GM12892 (cell line): ENCODE measurements at regions not wholly inside any gene's neighbourhood (a gene's known extent, or its start where the extent isn't known, plus 50 kb on each side); places are given as distances from the start of the nearest gene placed in this dataset.
"Not testable (repeated sequence)": the region's sequence is repeated elsewhere in the genome, so short reads cannot be mapped to it uniquely, and the experiment has no call there.

ENCODE experiments used
- POLR2A ChIP-seq: IDR thresholded peaks from 2 replicates; pipeline ENCODE4 v1.6.1; 2011; ENCODE audit warnings: low read depth, low read length, control low read depth
- POLR2AphosphoS5 ChIP-seq: IDR thresholded peaks from 2 replicates; pipeline ENCODE4 v1.6.1; 2011; ENCODE audit warnings: low read depth, low read length, control low read depth

DNA sequence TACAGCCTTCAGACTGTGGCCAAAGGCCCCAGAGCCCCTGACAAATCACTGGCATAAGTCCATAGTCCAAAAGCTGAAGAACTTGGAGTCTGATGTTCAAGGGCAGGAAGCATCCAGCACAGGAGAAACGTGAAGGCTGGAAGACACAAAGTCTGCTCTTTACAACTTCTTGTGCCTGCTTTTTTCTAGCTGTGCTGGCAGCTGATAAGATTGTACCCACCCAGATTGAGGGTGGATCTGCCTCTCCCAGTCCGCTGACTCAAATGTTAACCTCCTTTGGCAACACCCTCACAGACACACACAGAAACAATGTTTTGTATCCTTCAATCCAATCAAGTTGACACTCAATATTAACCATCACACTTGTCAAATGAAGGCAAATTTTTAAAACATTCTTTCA is 959.5 kb downstream of the FSCB start:
- TF ChIP-seq POLR2A, POLR2AphosphoS5: not testable (repeated sequence)
